GM12891 (cell line): ENCODE measurements at regions not wholly inside any gene's neighbourhood (a gene's known extent, or its start where the extent isn't known, plus 50 kb on each side); places are given as distances from the start of the nearest gene placed in this dataset.

Source experiments
- POLR2A ChIP-seq: IDR thresholded peaks from 2 replicates; pipeline ENCODE4 v1.6.1; 2011; ENCODE audit warnings: low read depth, low read length, control low read depth
- TAF1 ChIP-seq: IDR thresholded peaks from 2 replicates; pipeline ENCODE4 v1.6.1; 2011; ENCODE audit warnings: low read depth, low read length, control low read depth

- TF ChIP-seq POLR2A = no peak
- TF ChIP-seq TAF1 = no peak
Observed at GRCh38 chr1:157252473-157252872, 114.3 kb upstream of the ETV3 start.
